SK-N-SH treated with all-trans-retinoic acid at 6 μM for 48 hours (cell line): ENCODE measurements at regions not wholly inside any gene's neighbourhood (a gene's known extent, or its start where the extent isn't known, plus 50 kb on each side); places are given as distances from the start of the nearest gene placed in this dataset.

Experiments
- ATAC-seq: fragments of 200-7000 bp; cut with Tn5 transposase; 3 replicates; pipeline ENCODE4 v1.9.1; 2020; ENCODE audit warnings: mild to moderate bottlenecking, moderate library complexity
- ARNTL ChIP-seq: fragments of 450-650 bp; formaldehyde crosslinking; IDR thresholded peaks from 2 replicates; pipeline ENCODE4 v1.5.0; 2020; ENCODE audit warnings: low read depth, mild to moderate bottlenecking, moderate library complexity, borderline replicate concordance
- BACH2 ChIP-seq: fragments of 250-450 bp; sonication (Bioruptor Pico); IDR thresholded peaks from 2 replicates; pipeline ENCODE4 v1.9.0; 2021; ENCODE audit warnings: mild to moderate bottlenecking, borderline replicate concordance
- CSDC2 ChIP-seq: fragments of 250-450 bp; sonication (Bioruptor Pico); IDR thresholded peaks from 2 replicates; pipeline ENCODE4 v1.5.0; 2020; ENCODE audit warnings: mild to moderate bottlenecking, moderate library complexity
- CSRNP3 ChIP-seq: fragments of 250-450 bp; sonication (Bioruptor Pico); IDR thresholded peaks from 2 replicates; pipeline ENCODE4 v1.5.1; 2021; ENCODE audit warnings: mild to moderate bottlenecking, moderate library complexity
- ESRRG ChIP-seq: fragments of 250-450 bp; sonication (Bioruptor Pico); IDR thresholded peaks from 2 replicates; pipeline ENCODE4 v1.6.1; 2021; ENCODE audit warnings: mild to moderate bottlenecking
- GLIS3 ChIP-seq: fragments of 250-450 bp; sonication (Bioruptor Pico); IDR thresholded peaks from 2 replicates; pipeline ENCODE4 v1.5.0; 2020; ENCODE audit warnings: mild to moderate bottlenecking, moderate library complexity
- ISL1 ChIP-seq: fragments of 250-450 bp; sonication (Bioruptor Pico); IDR thresholded peaks from 2 replicates; pipeline ENCODE4 v2.1.2; 2022; ENCODE audit warnings: mild to moderate bottlenecking, moderate library complexity
- POU6F1 ChIP-seq: fragments of 250-450 bp; sonication (Bioruptor Pico); IDR thresholded peaks from 2 replicates; pipeline ENCODE4 v1.8.0; 2021; ENCODE audit warnings: low read depth, mild to moderate bottlenecking, moderate library complexity, borderline replicate concordance
- PPARA ChIP-seq: fragments of 250-450 bp; sonication (Bioruptor Pico); IDR thresholded peaks from 2 replicates; pipeline ENCODE4 v1.5.0; 2020; ENCODE audit warnings: mild to moderate bottlenecking, borderline replicate concordance
- RARB ChIP-seq: fragments of 250-450 bp; sonication (Bioruptor Pico); IDR thresholded peaks from 2 replicates; pipeline ENCODE4 v1.8.0; 2021; ENCODE audit warnings: mild to moderate bottlenecking, moderate library complexity
- SNAI2 ChIP-seq: fragments of 250-450 bp; sonication (Bioruptor Pico); IDR thresholded peaks from 2 replicates; pipeline ENCODE4 v1.5.0; 2020; ENCODE audit warnings: mild to moderate bottlenecking, moderate library complexity
- TOX ChIP-seq: fragments of 250-450 bp; sonication (Bioruptor Pico); IDR thresholded peaks from 2 replicates; pipeline ENCODE4 v1.8.0; 2021; ENCODE audit warnings: mild to moderate bottlenecking, moderate library complexity, borderline replicate concordance
- ZC3H10 ChIP-seq: fragments of 250-450 bp; sonication (Bioruptor Pico); IDR thresholded peaks from 2 replicates; pipeline ENCODE4 v1.5.1; 2021; ENCODE audit warnings: mild to moderate bottlenecking, moderate library complexity
- ZFP30 ChIP-seq: fragments of 450-650 bp; formaldehyde crosslinking; IDR thresholded peaks from 2 replicates; pipeline ENCODE4 v1.5.0; 2022; ENCODE audit warnings: mild to moderate bottlenecking, moderate library complexity
- ZNF565 ChIP-seq: fragments of 450-650 bp; formaldehyde crosslinking; conservative IDR thresholded peaks from 2 replicates; pipeline ENCODE4 v1.5.0; 2020; ENCODE audit warnings: low read depth, mild to moderate bottlenecking, moderate library complexity
- ZNF8 ChIP-seq: fragments of 450-650 bp; formaldehyde crosslinking; IDR thresholded peaks from 2 replicates; pipeline ENCODE4 v1.5.0; 2020; ENCODE audit warnings: mild to moderate bottlenecking, moderate library complexity
- TF ChIP-seq, protein P1 (sequence below): fragments of 250-450 bp; sonication (Bioruptor Pico); IDR thresholded peaks from 2 replicates; pipeline ENCODE4 v1.5.1; 2020; ENCODE audit warnings: low read depth, mild to moderate bottlenecking, moderate library complexity

DNA sequence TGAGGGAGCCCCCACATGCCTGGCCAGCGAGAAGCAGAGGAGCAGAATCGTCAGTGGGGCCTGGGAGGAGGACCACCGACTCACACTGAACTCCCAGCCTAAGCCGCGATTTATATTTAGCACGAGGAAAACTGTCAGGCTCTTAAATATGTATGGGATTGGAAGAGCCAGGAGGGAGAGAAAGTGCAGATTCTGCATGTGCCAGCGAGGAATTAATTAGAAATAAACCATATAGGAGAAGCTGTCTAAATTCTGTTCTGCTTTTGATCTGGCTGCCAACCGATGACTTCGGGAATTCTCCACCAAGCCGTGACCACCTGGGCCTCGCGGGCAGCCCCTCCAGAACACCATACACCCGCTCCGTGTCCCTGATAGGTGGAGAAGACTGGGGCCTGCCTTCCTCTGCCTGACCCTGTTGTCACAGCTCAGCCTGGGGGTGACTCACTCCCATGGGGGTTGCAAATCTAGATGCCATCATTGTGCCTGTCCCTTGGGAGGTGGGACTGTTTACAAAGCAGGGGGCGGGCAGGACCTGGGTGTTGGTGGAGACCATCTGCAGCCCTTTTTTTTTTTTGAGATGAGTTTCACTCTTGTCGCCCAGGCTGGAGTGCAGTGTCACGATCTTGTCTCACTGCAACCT lies 91.1 kb upstream of the PMEPA1 start (continued):
- TF ChIP-seq CSRNP3 (CRISPR knock-in tag): no peak
- no peak for TF ChIP-seq RARB (CRISPR knock-in tag)

DNA sequence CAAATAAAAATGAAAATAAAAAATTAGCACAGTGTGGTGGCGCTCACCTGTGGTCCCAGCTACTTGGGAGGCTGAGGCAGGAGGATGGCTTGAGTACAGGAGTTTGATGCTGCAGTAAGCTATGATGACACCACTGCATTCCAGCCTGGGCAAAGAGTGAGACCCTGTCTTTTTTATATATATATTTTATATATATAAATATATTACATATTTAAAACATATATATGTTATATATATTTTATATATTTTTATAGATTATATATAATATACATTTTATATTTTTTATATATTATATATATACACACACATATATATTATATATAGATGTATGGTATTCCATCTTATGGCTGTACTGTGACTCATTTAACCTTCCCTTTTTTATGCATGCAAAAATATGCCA lies 87.6 kb upstream of the PMEPA1 start:
- no peak for TF ChIP-seq GLIS3
- TF ChIP-seq CSRNP3 (CRISPR knock-in tag): no peak
- TF ChIP-seq SNAI2 (CRISPR knock-in tag): no peak
- no peak for TF ChIP-seq ZNF565 (CRISPR knock-in tag)
- TF ChIP-seq BACH2: no peak
- no peak for TF ChIP-seq POU6F1 (CRISPR knock-in tag)
- TF ChIP-seq, all 23 proteins: peak for 0
- ATAC-seq: no peak

DNA sequence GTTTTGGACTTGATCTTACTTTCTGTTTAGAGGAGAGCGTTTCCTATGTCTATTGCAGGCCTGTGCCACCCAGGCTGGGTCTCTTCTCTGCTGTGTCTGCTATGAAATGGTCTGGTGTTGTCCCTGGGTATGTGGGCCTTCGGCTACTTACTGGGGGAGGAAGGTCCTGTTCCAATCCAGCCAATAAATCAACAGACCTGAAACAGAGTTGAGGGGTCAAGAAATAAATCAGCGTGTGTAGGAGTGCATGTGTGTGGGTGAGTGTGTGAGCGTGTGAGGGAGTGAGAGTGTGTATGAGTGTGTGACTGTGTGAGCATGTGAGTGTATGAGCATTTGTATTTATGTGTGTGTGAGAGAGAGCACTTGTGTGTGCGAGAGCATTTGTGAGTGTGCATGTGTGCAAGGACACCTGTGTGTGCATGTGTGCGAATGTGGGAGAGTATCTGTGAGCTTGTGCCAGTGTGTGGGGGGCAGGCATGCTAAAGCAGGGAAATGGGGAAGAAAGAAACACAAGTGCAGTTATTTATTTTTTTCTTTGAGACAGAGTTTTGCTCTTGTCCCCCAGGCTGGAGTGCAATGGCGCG lies 86.3 kb upstream of the PMEPA1 start:
- ATAC-seq: peak; percentile 26; the same call in 2 of the 3 replicates

GRCh38 chr20:57795342-57795697 lies 85.5 kb upstream of the PMEPA1 start:
- ATAC-seq: peak; percentile 81
- TF ChIP-seq ARNTL (no peak), ZNF8 (CRISPR knock-in tag) (no peak), ISL1 (no peak), ZFP30 (CRISPR knock-in tag) (no peak), SNAI2 (CRISPR knock-in tag) (no peak), TOX (CRISPR knock-in tag) (no peak), POU6F1 (CRISPR knock-in tag) (no peak), CSRNP3 (CRISPR knock-in tag) (no peak), ESRRG (no peak), CSDC2 (CRISPR knock-in tag) (no peak), PPARA (no peak), GLIS3 (no peak)
- TF ChIP-seq, protein P1, sequence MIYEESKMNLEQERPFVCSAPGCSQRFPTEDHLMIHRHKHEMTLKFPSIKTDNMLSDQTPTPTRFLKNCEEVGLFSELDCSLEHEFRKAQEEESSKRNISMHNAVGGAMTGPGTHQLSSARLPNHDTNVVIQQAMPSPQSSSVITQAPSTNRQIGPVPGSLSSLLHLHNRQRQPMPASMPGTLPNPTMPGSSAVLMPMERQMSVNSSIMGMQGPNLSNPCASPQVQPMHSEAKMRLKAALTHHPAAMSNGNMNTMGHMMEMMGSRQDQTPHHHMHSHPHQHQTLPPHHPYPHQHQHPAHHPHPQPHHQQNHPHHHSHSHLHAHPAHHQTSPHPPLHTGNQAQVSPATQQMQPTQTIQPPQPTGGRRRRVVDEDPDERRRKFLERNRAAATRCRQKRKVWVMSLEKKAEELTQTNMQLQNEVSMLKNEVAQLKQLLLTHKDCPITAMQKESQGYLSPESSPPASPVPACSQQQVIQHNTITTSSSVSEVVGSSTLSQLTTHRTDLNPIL (CRISPR knock-in tag): no peak
- TF ChIP-seq, all 23 proteins: peak for 0

More for the DNA sequence above, 86.3 kb upstream of the PMEPA1 start:
- TF ChIP-seq ZC3H10: no peak
- no peak for TF ChIP-seq SNAI2 (CRISPR knock-in tag)
